UCSD-AML1 (cell line): ENCODE measurements at regions not wholly inside any gene's neighbourhood (a gene's known extent, or its start where the extent isn't known, plus 50 kb on each side); places are given as distances from the start of the nearest gene placed in this dataset.

Experiments used
- DNase-seq: peaks from one replicate; lab custom pipeline; 2025; ENCODE audit not compliant: unreplicated experiment; lab: John Stamatoyannopoulos, UW

GRCh38 chr6:168734523-168734922, 293.5 kb downstream of the SMOC2 start:
- no peak for DNase-seq

GRCh38 chr6:168732676-168733075, 291.7 kb downstream of the SMOC2 start:
- DNase-seq = no peak

- DNase-seq = no peak
Measured at GRCh38 chr6:168730931-168731716, 290.1 kb downstream of the SMOC2 start.

- no peak for DNase-seq
Measured at GRCh38 chr6:168728056-168728455, 287.1 kb downstream of the SMOC2 start.

GRCh38 chr6:168726312-168726856, 285.4 kb downstream of the SMOC2 start:
- DNase-seq = no peak

GRCh38 chr6:168725802-168726201, 284.8 kb downstream of the SMOC2 start:
- DNase-seq = no peak

GRCh38 chr6:168724669-168725570, 283.9 kb downstream of the SMOC2 start:
- DNase-seq = no peak

- DNase-seq = no peak
Measured at GRCh38 chr6:168724033-168724432, 283.0 kb downstream of the SMOC2 start.

GRCh38 chr6:168722397-168722796, 281.4 kb downstream of the SMOC2 start:
- no peak for DNase-seq

- DNase-seq = no peak
Measured at GRCh38 chr6:168721571-168721970, 280.6 kb downstream of the SMOC2 start.

GRCh38 chr6:168719901-168720300, 278.9 kb downstream of the SMOC2 start:
- DNase-seq = no peak

- no peak for DNase-seq
Measured at GRCh38 chr6:168718821-168719475, 278.0 kb downstream of the SMOC2 start.
